ENCODE measurements at regions not wholly inside any gene's neighbourhood (a gene's known extent, or its start where the extent isn't known, plus 50 kb on each side); places are given as distances from the start of the nearest gene placed in this dataset.

DNA sequence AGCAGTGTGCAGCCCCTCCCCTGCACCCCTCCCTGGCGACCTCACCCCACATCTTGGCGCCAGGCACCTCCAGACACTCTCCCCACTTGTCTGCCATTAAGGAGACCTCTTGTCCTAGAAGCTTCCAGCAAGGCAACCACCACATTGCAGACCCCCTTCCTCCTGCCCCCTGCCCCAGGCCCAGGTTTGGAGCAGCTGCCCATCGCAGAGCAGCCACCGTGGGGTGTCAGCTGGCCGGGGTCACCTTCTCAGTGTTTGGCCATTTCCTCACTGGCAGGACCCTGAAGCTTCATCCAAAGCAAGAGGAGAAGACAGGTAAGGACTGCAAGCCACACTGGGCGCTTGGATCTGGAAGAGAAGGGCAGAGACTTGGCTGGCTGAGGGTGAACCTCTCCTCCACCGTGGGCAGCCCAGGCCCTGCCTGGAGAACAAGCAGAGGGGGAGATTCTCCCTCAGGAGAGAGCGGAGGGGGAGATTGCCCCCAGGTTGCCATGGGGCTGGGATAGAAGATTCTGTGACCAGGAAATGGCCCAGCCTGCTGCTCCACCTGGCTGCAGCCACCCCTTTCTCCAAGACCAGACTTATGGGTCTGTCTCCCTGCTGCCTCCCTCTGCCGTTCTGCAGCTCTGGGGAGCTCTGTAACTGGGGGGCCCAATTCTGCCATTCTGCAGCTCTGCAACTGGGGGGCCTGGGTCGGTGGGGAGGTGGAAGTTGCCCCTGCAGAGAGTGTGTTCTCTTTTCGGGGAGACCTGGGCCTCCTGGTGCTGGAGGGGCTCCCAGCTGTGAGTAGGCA is 72.9 kb upstream of the C14orf180 start:
- no peak for DNase-seq

DNA sequence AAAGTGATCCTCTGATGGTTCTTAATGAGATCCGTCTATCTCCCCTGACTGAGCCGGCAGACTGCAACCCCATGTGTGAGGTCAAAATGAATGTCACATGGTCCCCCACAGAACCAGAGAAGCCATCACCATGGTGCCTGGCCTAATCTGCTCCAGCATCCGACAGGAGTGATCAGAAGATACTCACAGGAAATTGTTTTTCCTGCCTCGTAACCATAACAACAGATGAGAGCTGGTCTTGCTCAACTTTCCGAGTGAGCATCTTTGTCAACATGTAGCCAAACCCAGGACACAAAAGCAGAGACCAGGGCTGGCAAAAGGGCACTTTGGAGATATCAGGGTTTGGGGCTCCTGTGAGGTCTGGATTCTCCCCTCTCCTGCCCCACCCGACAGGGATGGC is 72.1 kb upstream of the C14orf180 start:
- no peak for DNase-seq

DNA sequence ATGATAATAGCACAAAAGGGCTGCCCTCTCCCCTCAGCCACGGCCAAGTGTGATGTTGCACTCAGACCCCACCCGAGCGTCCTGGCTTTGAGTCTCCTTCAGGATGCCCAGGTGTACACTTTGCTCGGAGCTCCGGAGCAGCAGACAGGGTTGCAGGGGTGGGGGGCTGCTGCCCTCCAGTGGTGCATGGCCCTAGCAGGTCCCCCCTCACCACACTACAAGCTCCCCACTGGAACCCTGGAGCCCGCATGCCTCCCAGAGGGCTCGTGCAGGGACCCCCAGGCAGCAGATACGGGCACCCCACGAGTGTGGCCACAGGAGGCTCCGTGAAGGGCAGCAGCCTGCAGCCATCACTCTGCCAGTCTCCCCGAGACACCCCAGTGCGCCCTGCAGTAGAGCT is 69.9 kb upstream of the C14orf180 start:
- no peak for DNase-seq

- DNase-seq: no peak
Measured at GRCh38 chr14:104510216-104510615, 69.3 kb upstream of the C14orf180 start.

GRCh38 chr14:104510794-104511611 is 68.6 kb upstream of the C14orf180 start:
- no peak for DNase-seq

GRCh38 chr14:104512061-104512460 is 67.5 kb upstream of the C14orf180 start:
- no peak for DNase-seq

GRCh38 chr14:104512771-104513640 is 66.6 kb upstream of the C14orf180 start:
- DNase-seq: no peak

GRCh38 chr14:104513641-104514046 is 65.9 kb upstream of the C14orf180 start:
- no peak for DNase-seq

- DNase-seq: no peak
Measured at GRCh38 chr14:104514156-104514848, 65.3 kb upstream of the C14orf180 start.

DNA sequence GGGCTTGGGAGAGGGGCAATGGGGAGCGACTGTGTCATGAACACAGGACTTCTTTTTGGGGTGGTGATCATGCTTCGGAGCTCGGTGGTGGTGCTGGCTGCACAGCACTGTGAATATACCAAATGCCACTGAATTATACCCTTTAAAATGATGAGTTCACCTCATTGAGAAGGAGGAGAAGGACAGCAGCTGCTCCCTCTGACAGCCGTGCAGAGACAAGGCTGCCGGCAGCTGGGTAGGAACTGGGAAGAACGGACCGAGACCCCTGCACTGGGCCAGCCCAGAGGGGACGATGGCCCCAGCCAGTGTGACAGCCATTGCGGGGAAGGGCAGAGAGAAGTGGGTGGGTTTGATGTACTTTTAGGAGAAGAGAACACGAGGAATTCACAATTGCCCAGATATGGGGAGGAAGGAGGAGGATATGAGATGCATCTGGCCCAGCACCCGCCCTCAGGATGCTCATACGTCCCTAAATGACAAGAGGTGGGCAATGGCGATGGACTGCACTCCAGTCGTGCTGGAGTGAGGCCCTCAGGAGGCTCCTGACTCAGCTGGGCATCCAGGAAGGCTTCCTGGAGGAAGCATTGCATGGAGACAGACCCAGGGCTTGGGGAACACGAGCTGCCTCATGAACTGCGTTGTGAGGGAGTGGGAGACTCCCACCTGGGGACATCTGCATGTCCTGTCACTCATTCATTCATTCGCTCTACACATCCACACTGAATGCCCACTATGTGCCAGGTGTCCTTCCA is 64.3 kb upstream of the C14orf180 start:
- no peak for DNase-seq

- no peak for DNase-seq
Measured at GRCh38 chr14:104515811-104516780, 63.5 kb upstream of the C14orf180 start.

DNA sequence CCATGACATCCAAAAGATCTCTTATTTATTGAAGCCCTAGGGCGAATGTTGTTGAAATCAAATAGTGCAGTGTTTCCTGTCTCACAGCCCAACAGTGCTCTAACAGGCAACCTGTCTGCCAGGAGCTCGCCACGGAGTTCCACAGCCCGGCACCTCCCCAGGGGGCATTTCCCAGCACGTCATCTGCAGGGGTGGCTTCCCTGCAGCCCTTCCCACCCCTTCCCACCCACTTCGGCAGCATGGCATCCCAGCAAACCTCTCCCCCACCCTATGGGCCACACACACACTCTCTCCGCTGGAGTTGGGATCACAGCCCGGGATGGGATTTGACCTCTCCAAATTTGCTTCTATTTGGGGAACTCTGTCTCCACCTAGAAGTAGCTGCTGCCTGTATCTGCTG is 62.7 kb upstream of the C14orf180 start:
- no peak for DNase-seq

DNA sequence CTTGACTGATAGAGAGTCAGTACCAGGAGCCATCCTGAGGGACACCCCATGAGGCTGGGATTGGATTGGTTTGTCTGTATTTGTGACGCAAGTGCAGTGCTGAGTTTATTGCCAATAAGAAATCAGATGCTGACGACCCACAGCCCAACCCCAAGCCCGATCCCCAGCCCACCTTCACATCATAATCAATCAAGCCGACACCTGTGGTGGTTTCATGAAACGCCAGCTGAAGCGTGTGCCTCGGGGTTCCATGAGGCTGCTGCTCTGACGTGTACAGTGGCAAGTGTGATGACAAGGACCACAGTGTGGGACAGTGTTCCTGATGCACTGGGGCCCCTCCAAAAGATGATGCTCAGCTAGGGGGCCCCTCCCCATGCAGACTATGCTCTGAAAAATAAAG is 62.1 kb upstream of the C14orf180 start:
- DNase-seq: no peak

DNA sequence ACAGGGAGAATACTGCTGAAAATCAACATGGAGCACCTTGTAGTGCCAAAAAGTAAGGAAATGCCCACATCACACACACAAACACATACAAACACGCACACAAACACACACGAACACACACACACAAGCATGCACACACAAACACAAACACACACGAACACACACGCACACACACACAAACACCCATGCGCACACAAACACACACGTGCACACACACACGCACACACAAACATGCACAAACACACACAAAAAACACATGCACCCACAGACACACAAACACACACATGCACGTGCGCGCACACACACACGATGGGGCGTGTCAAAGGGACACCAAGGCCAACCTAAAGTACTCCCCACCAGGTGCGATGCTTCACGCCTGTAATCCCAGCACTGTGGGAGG is 61.7 kb upstream of the C14orf180 start:
- no peak for DNase-seq

- no peak for DNase-seq
Measured at GRCh38 chr14:104518659-104519350, 60.8 kb upstream of the C14orf180 start.

GRCh38 chr14:104519721-104520120 is 59.8 kb upstream of the C14orf180 start:
- no peak for DNase-seq

DNA sequence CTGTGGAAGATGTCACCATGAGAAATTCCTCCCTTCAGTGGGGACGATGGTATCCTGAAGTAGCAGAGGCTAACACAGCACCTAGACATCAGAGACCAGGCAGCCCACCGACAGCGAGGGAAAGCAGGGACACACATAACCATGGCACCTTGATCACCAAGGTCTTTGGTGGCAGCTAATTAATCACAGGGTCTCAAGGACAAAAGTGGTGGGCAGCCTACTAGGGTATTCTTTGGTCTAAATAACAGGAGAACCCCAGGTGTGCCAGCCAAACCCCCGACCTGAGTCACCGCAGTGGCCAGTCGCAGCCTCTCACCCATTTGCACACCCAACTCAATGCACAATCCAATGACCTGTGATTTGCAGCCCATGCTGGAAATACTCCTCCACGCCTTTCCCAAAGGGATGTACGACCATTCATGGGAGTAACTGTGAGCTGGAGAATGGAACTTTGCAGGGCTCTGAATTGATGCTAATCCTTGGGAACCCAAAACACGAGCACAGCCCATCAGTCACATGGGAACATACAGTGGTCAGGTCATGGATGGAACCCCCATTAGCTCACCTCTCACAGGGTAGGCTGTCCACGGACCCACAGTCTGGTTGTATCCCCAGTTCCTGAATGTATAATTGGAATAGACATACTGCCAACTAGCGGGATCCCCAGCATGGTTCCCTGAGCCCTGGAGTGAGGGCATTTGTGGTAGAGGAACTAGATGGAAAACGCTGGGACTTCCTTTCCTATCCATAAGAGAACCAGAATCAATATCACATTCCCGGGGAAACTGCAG is 58.7 kb upstream of the C14orf180 start:
- no peak for DNase-seq

DNA sequence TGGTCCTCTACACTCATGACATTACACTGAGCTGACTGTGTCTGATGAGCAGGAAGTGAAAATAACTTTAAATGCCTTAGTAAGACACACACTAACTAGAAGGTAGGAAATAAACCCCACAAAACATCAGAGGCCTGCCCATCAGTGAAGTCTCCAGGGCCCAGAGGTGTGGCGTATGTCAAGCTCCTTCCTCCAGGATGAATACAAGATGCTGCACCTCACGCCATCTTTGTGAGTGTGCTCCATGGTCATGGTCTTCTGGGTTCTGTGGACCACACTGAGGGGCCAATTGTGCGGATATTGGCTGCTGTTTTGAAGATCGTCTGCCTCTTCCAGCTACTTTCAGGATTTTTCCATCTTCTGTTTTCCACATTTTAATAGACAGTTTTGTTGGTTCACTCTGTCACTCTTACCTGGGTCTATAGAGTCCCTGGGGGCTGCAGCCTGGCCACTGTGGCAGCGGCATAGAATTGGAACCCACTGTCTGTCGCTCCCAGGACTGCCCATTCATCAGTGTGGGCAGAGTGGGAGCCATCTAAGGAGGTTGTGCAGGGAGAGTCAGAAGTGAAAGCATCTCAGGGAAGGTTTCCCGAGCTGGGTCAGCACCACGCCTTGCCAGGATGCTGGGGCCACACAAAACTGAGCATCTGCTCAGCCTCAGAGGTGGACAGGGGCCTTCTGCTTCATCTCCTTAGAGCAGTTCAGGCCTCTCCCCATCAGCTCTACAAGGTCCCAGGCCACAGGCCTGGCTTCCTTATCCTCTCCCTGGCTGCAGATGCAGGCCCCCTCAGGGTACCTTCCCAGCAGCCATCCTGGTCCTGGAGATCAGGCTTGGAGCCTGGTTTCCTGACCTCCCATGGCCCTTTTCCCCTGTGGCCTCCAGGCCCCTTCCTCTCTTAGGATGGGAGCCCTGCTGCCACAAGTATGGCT is 57.5 kb upstream of the C14orf180 start:
- DNase-seq: no peak
